HG03558 (cell line): ENCODE measurements at regions not wholly inside any gene's neighbourhood (a gene's known extent, or its start where the extent isn't known, plus 50 kb on each side); places are given as distances from the start of the nearest gene placed in this dataset.

Source experiments
- ATAC-seq: cut with Tn5 transposase; IDR thresholded peaks from one replicate; pipeline ENCODE4 v1.9.1; 2021; ENCODE audit warnings: moderate number of reproducible peaks; ENCODE audit not compliant: unreplicated experiment; ENCODE audit errors: extremely low read depth

DNA sequence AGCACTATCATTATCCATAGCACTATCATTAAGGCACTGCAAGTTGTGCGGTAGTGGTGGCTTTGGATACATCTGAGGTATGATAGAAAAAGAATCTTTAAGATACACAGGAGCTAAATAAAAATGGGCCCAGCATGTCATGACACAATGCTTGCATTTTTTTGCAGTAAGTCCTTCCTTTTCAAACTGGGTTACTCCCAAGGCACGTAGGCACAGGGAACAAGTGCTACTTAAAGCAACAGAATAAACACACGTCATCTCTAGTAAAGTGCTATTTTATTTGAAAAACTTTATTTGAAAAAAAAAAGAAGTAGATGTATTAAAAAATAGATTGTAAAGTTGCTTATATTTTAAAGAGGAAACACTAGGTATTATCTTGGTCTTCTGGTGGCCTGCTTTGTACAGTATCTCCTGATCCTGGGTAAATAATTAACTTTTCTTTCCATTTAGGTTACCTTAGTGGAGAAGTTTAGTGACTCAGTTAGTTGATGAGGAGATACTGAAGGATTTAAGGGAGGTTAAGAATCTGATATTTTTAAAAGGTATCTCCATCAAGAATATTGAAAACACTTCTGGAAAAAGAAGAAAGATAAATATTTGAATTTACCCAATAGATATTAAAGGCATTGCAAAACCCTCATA is 129.6 kb downstream of the EDN1 start:
- no peak for ATAC-seq

GRCh38 chr6:12420626-12421025 is 130.5 kb downstream of the EDN1 start:
- no peak for ATAC-seq

DNA sequence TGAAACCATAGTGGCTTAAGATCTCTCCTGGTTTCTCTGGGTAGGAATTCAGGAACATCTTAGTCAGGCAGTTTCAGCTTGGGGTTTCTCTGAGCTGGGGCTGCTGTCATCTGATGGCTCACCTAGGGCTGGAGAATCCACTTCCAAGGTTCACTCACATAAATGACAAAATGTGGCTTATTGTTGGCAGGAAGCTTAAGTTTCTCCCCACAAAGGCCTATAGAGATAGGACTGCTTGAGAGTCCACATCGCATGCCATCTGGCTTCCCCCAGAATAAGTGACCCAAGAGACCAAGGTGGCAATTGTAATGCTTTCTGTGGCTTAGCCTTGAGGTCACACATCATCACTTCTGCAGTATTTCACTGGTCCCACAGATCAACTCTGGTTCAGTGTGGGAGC is 131.4 kb downstream of the EDN1 start:
- no peak for ATAC-seq

DNA sequence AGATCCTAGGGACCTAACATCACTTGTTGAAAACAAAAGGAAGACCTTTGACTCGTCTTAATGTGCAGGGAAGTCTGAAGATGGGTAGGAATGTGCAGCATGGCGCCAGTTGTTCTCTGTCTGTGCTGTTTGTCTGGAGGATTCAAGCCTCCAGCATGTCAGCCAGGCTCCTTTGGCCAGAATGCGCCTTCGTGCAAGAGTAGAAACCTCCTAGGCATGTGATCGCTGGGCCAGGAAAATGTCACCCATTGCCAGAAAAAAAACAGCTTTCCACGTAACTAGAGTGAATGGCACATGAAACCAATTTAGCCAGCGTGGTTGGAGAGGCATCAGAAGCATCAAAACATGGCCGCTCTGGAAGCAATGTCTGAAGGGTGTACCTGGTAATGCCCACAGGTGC is 132.7 kb downstream of the EDN1 start:
- no peak for ATAC-seq

GRCh38 chr6:12423832-12424231 is 133.7 kb downstream of the EDN1 start:
- no peak for ATAC-seq

- ATAC-seq = no peak
These were observed 136.0 kb downstream of the EDN1 start for GRCh38 chr6:12426121-12426520.

- no peak for ATAC-seq
These were observed 140.9 kb downstream of the EDN1 start for GRCh38 chr6:12431023-12431422.

DNA sequence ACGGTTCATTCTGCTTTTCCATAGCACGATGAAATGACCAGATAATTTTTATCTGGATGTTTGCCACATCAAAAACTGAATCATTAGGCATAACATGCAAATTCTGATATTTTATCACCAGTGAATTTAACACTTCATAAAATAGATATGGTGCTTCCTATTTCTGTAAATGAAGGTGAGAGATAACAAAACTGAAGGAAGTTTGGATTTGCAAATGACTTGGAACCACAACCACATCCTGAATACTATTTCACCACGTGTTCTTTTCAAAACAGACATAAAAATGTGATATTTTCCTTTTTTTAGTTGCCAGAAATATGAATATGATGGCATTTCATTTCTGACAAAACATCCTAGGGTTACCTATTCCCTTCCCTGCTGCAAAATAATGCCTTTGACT is 146.1 kb downstream of the EDN1 start:
- ATAC-seq = no peak

GRCh38 chr6:12436683-12437082 is 146.5 kb downstream of the EDN1 start:
- no peak for ATAC-seq

DNA sequence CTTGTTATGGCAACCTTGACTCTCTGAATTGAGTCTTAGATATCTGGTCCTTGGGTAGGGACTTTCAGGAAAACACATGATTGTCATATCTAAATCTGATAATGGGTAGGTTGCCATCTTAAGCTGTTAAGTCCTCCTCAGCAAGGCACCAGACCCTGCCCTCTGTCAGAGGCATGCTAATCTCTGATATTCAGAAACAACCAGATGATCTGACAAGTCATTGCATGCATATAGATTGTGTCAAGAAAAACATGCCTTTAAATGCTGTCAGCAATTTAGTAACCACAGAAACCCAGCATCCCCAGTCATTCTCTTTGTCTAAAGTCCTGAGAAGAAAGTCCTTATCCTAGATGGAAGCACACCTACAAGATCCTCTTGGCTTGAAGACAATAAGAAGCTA is 149.1 kb downstream of the EDN1 start:
- no peak for ATAC-seq

DNA sequence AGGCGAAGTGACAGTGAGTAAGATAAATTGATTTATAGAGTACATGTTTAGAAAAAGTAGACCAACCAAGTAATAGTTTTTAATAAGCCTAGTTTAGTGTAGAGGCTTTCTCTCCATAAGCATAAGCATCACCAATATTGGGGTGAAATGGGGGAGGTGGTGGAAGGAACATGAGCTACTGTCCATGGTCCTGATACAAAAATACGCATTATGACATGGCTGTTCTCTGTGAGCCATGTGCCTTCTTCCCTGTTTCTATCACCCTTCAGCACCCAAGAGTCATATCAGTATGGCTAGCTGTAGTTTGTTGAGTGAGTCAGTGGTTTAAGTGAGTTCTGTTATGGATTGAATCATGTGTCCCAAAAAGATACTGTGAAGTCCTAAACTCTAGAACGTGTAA is 150.8 kb downstream of the EDN1 start:
- ATAC-seq = no peak

DNA sequence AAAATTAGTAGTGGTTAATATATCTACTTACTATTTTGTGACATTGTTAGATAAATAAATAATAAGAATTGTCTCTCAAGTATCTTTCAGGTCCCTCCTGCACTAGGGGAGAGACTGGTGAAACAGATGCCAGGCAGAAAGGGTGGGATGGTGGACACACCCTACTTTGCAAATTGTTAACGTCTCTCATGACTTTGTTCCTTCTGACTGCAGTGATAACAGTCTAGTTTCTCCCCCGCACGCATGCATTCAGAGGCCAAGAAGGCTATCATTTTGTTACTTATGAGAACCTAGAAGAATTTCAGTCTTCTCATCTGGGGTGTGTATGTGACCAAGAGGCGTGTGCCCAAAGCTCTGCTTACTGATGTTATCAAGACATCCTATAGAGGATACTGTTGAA is 152.3 kb downstream of the EDN1 start:
- no peak for ATAC-seq

DNA sequence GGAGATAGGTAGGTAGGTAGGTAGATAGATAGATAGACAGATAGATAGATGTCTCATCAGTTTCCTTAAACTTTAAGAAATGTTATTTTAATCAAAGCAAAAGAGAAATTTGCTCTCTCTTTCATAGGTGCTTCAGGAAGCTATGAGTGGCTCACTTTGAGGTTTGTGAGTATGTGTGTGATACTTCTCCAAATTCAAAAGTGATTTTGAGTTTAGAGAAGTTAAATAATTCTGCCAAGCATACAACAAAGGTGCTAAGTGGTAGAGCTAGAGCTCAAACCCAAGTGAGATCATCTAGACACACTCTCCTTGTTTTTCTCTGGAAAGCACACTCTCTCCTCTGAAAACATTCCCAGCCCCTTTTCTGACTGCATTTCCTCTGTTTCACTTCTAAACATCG is 156.2 kb downstream of the EDN1 start:
- no peak for ATAC-seq

GRCh38 chr6:12449447-12449846 is 159.3 kb downstream of the EDN1 start:
- no peak for ATAC-seq

GRCh38 chr6:12450467-12450866 is 160.3 kb downstream of the EDN1 start:
- no peak for ATAC-seq

DNA sequence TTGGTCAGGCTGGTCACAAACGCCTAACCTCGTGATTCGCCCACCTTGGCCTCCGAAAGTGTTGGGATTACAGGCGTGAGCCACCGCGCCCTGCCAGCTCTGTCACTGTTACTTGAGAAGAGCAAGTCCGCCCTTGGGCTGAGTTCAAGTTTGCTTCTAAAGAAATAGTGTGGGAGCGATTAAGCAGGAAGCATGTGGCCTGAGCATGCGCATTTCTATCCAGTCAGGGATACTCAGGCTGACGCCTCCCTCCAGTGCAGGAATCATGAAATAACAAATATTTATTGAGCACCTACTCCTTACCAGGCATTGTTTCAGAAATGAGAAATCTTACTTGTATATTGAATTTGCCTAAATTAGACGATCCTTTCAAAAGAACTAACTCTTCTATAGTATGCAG is 166.2 kb downstream of the EDN1 start:
- no peak for ATAC-seq

DNA sequence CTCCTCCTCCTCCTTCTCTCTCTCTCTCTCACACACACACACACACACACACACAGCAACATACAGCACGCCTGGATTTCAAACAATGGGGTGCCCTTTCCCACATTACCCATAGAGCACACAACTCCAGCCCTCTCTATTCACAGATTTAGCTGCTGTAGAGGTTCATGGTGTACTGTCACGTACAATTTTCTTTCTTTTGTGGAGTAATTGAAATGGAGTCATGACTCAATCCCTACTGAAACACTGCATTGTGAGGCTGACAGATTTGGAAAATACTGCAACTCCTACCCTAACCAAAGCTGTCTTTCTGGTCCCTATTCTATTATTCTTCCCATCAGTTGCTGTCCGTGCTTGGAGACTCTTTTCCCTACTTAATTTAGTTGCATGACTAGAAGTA is 166.9 kb downstream of the EDN1 start:
- no peak for ATAC-seq

- no peak for ATAC-seq
These were observed 168.4 kb downstream of the EDN1 start for GRCh38 chr6:12458558-12458957.

DNA sequence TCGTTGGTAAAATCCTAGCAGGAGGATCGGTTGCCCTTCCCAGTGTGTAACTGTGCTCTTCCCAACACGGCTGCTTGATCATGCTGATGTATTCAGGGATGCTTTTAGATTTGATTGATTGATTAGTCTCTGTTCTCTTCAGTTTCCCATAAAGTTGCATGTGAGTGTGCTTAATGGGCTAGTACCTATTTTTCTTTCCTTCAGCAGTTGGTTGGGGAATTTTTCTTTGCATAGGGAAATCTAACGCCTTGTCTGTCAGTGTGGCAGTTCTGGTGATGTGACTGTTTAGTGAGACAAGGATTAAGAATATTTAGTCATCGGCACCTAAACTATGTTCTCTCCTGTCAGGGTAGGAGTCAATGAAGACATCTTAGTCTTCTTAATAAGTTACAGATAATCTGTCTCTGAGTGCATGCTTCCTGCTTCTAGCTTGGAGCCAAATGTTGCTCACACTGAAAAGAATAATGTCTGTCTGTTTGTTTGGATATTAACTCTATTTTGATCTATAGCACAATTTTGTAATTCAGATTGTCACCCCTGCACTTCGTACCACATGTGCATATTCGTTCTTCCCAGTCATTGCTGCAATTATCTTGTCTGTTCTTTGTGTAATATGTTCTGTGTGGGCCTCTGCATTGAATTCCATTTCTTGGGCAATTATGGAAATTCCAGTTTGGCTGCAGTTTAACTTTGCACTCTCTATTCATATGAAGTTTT is 169.9 kb downstream of the EDN1 start:
- ATAC-seq = no peak

DNA sequence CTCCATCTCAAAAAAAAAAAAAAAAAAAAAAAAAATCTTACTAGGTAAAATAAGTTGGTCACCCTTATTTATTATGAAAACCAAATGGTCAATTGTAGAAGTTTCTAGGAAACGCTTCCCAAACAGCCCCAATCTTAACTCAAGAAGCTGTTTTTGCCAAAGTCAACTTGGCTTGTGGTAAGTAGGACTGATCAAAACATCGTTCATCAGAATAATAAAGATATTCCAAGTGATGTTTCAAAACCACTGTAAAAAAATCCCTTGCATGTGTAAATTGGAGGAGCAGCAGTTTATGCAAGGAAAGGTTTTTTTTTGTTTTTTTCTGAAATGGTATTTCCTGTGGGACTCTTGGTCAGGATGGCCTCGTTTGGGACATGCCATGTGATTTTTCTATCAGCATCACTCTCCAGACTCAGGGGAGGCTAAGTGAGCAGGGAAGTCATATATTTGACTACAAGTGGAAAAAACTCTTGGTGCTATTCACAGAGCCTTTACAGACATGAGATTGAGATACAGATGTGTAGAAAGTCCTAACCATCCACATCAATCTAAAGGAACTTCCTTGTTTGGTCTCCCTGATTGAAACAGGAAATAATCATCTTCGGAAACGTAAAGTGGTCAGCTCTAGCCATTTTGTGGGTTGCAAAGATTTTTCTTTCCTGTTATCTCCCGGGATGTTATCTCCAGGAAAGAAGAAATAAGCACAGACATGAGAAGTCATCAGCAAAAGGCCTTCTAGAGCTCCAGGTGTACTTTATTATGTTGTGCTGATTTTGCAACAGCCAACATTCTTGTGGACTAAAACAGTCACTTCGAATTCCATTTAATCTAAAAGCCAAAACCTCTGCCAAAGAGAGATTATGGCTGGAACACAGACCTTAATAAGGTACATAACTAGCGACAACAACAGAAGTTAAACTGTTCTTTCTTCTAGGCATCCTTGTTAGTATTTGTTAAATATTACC is 177.8 kb downstream of the EDN1 start:
- no peak for ATAC-seq

DNA sequence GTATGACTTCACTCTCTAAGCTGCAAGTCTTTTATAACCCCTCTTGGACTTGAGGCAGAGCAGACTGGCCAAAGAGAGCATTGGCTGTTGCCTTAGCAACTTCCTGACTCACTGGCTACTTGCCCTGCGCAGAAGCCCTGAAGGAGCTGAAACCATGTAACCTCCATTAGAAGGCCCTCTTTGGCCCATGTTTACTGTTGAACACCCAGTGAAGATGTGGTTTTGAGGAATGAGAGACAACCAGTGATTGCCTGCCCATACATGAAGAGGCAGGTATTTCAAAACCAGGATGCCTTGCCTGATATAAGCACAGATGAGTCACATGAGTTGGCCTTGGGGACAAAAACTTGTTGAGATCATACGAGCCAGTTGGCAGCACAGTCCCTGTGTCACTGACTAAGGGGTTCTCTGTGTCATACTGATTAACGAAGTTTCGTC is 182.5 kb downstream of the EDN1 start:
- no peak for ATAC-seq
